T-helper 1 cell treated with Interleukin-12 subunit alpha and Interleukin-12 subunit beta and Interleukin-4 antibody, amounts not matched to agents 30 μg/mL and 1 μg/mL, for 36 hours (primary cell): ENCODE measurements at regions not wholly inside any gene's neighbourhood (a gene's known extent, or its start where the extent isn't known, plus 50 kb on each side); places are given as distances from the start of the nearest gene placed in this dataset.

Source experiments
- H3K27ac Mint-ChIP-seq: one replicate; pipeline ENCODE4 v1.8.0; 2021; ENCODE audit warnings: mild to moderate bottlenecking, mixed read lengths
- H3K27me3 Mint-ChIP-seq: one replicate; pipeline ENCODE4 v1.8.0; 2021; ENCODE audit warnings: low read depth, mixed read lengths
- H3K36me3 Mint-ChIP-seq: one replicate; pipeline ENCODE4 v1.8.0; 2021; ENCODE audit warnings: low read depth, mixed read lengths
- H3K4me1 Mint-ChIP-seq: one replicate; pipeline ENCODE4 v1.8.0; 2021; ENCODE audit warnings: low read depth, mixed read lengths
- H3K4me3 Mint-ChIP-seq: one replicate; pipeline ENCODE4 v1.8.0; 2021; ENCODE audit warnings: mild to moderate bottlenecking, moderate library complexity, mixed read lengths
- H3K9me3 Mint-ChIP-seq: one replicate; pipeline ENCODE4 v1.8.0; 2021; ENCODE audit warnings: mixed read lengths

DNA sequence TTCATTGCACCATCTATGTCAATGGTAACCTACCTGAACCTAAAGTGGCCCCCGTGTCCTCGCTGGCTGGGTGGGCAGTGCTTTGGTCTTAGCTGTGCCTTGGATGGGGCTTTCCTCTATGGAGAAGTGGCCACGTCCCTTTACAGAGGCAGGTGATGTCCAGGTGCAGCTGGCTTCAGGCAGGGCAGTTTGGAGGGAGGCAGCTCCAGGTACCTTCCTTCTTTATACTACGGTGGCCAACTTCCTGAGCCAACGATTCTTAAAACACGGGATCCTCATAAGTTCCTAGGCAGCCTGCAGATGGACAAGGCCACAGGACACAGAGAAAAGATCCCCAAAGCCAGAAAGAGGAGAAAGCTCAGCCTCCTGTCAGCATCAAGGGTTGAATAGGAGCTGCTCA lies 517.3 kb upstream of the HS6ST1 start:
- Mint-ChIP-seq H3K4me3 (no peak overlapping the region), H3K27me3 (no peaks in the 10 kb centered on the region), H3K27ac (no peak overlapping the region), H3K4me1 (no peaks in the 10 kb centered on the region), H3K9me3 (no peaks in the 10 kb centered on the region), H3K36me3 (no peaks in the 10 kb centered on the region)

DNA sequence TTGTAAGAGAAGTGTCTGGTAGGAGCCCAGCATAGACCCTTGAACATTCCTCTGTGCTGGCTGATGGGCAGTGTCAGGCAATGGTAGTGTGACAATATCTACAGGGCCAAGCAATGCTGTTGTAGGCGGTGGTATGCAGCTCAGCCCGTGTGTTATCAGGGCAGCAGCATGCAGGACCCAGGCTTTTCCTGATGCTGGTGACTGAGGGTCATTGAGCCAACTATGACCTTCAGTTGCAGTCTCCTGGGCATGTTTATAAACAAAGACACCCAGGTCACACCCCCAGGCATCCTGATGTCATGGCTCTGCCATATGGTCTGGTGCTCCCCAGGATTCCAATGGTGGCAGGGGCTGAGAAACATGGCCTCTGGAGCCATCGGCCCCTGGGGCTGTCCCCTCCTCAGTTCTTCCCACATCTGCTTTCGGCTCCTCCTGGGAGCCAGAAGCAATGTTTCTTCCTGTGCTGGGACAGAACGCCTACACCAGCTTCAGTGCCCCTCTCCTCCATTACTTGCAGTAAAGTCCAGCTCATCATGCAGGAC lies 518.0 kb upstream of the HS6ST1 start:
- no peaks in the 10 kb centered on the region for H3K27me3 Mint-ChIP-seq
- no peak overlapping the region for H3K27ac Mint-ChIP-seq
- H3K36me3 Mint-ChIP-seq, result no peaks in the 10 kb centered on the region
- H3K4me3 Mint-ChIP-seq, result no peak overlapping the region
- no peaks in the 10 kb centered on the region for H3K9me3 Mint-ChIP-seq
- no peaks in the 10 kb centered on the region for H3K4me1 Mint-ChIP-seq

DNA sequence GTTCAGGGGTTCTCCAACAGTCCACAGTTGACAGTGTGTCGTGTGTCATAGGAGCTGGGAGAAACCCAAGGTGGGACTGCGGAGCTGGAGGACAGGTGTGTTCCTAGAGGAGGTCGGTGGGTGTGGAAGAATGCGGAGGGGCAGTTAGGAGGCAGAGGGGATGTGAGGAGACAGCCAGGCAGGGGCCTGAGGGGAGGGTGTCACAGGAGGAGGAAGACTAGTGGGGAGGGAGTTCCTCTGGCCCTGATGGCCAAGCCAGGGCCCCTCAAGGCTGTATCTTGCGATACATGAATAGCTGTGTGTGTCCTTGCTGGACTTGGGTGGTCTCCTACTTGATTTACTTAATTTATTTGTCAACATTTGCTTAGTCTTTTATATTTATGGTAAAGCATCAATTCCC lies 519.6 kb upstream of the HS6ST1 start:
- no peaks in the 10 kb centered on the region for H3K27me3 Mint-ChIP-seq
- H3K4me3 Mint-ChIP-seq, result no peak overlapping the region
- no peaks in the 10 kb centered on the region for H3K36me3 Mint-ChIP-seq

DNA sequence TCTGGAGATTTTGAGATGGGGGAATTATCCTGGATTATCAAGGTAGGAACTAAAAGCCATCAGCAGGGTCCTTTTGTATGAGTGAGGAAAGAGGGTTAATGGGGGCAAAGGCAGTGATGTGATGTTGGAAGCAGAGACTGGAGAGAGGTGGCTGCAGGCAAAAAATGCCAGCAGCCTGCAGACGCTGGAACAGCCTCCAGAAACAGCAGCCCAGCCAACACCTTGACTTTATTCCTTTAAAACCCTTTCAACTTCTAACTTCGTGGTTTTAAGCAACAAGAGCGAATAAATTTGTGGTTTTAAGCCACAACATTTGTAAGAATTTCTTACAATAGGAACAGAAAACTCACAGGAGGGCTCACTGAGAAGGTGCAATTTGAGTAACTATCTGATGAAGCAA lies 523.1 kb upstream of the HS6ST1 start:
- no peak overlapping the region for H3K4me3 Mint-ChIP-seq

More for the DNA sequence above, 519.6 kb upstream of the HS6ST1 start:
- Mint-ChIP-seq H3K27ac (no peak overlapping the region), H3K9me3 (no peaks in the 10 kb centered on the region), H3K4me1 (no peaks in the 10 kb centered on the region)

DNA sequence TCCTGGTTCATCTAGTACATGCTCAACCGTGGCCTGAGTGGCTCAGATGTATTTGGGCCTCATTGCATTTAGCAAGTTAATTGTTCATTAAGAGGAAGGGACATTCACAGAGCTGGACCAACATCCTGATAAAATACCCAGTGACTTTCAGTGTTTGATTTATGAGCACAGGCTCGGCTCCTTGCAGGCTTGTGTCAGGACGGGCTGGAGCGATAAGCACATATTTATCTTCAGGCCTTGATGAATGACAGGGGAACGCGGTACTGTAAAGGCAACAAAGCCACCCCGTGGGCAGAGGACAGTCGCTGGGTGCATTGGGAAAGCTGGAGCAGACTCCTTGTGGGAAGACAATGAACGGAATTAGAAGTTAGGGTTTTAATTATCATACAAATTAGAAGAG lies 548.6 kb upstream of the HS6ST1 start:
- Mint-ChIP-seq H3K4me1 (no peaks in the 10 kb centered on the region), H3K27ac (no peak overlapping the region), H3K4me3 (no peak overlapping the region), H3K27me3 (no peaks in the 10 kb centered on the region), H3K9me3 (no peaks in the 10 kb centered on the region), H3K36me3 (no peaks in the 10 kb centered on the region)

More for the DNA sequence above, 523.1 kb upstream of the HS6ST1 start:
- Mint-ChIP-seq H3K4me1 (no peaks in the 10 kb centered on the region), H3K36me3 (no peaks in the 10 kb centered on the region), H3K27me3 (no peaks in the 10 kb centered on the region), H3K9me3 (no peaks in the 10 kb centered on the region), H3K27ac (no peak overlapping the region)

DNA sequence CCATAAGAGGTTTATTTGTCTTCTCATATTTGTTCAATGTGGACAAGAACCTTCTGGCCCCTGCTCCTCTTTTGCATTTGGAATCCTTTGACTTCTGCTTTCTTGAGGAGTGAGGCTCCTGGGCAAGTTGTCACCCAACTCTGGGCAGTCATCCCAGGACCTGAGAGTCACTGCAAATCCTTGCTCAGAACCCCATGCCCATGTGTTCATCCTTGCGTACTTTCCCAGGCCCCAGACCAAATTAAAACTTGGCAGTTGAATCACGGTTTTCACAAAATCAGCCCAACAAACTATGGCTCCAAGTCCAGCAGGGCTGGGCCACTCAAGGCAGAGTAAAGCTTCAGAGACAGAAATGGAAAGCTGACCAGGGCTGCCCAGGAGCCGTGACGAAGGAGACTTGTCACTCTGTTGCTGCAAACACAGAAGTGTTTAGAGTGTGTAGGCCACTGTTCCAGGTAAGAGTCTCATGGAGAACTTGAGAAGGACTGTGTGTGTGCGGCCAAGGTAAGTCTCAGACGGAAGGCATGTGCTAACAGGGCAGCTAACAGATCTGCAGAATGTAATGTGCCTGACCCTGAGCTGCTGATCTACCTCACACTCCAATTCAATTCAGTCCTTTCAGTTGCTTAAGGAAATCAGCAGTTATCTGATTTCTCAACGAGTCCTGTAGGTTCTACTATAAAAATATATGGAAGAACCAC lies 549.4 kb upstream of the HS6ST1 start:
- no peak overlapping the region for H3K4me3 Mint-ChIP-seq
- H3K27ac Mint-ChIP-seq, result no peak overlapping the region
- no peaks in the 10 kb centered on the region for H3K36me3 Mint-ChIP-seq
- no peaks in the 10 kb centered on the region for H3K27me3 Mint-ChIP-seq
- no peaks in the 10 kb centered on the region for H3K9me3 Mint-ChIP-seq
- H3K4me1 Mint-ChIP-seq, result no peaks in the 10 kb centered on the region

DNA sequence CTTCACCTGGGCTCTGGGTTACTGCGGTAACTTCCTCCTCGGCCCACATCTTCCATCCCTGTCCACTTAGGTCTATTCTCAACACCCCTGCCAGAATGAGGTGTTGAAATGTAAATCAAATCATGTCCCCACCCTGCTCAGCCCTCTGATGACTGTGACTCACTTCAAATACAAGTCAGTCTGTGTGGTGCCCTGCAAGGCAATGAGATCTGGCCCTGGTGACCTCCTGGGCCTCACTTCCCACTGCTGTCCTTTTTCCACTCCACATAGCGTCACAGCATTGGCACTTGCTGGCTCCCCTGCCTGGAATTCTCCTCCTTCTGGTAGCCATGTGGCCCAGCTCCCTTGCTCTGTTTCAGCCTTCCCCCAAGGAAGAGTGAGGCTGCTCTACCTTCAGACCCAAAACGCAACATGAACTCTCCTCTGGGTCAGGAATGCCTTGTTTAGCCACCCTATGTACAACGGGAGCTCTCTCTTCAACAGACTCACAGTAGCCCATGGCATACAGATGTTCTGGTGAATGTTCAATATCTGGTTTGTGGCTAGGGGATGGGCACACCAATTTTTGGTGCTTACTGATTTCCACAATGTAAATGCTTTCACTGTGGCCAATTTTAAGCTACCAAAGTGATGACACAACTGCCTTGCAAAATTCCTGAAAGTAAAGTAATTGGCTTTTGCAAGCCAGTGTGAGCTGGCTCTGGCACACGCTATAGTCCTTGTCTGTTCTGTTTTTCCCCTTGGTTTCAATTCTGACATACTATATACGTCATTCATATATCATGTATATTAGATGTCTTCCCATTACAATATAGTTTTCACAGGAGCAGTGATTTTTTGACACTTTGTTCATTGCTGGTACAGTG lies 550.3 kb upstream of the HS6ST1 start:
- H3K4me1 Mint-ChIP-seq, result no peaks in the 10 kb centered on the region
- H3K9me3 Mint-ChIP-seq, result no peaks in the 10 kb centered on the region
- no peaks in the 10 kb centered on the region for H3K36me3 Mint-ChIP-seq
- H3K27ac Mint-ChIP-seq, result no peak overlapping the region
- H3K4me3 Mint-ChIP-seq, result no peak overlapping the region
- no peaks in the 10 kb centered on the region for H3K27me3 Mint-ChIP-seq

DNA sequence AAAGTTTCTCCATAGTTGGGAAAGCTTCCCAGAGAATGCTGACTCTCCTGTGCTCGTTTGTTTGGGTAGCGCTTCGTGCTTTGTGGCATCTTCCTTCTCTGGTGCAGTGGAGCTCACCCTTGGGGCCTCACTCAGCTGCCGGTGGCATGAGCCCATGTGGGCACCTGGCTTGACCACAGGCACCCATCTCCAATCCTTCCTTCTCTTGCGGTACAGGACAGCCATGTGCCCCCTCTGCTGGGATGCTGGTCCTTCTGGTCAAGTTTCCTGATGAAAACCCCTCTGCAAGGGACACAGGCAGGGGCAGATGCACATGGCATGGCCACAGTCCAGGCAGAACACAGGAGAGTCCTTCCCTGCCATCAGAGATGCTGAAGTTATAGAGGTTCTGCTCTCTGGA lies 555.9 kb upstream of the HS6ST1 start:
- Mint-ChIP-seq H3K27ac (no peak overlapping the region), H3K4me3 (no peak overlapping the region), H3K36me3 (no peaks in the 10 kb centered on the region), H3K4me1 (no peaks in the 10 kb centered on the region), H3K9me3 (no peaks in the 10 kb centered on the region), H3K27me3 (no peaks in the 10 kb centered on the region)

DNA sequence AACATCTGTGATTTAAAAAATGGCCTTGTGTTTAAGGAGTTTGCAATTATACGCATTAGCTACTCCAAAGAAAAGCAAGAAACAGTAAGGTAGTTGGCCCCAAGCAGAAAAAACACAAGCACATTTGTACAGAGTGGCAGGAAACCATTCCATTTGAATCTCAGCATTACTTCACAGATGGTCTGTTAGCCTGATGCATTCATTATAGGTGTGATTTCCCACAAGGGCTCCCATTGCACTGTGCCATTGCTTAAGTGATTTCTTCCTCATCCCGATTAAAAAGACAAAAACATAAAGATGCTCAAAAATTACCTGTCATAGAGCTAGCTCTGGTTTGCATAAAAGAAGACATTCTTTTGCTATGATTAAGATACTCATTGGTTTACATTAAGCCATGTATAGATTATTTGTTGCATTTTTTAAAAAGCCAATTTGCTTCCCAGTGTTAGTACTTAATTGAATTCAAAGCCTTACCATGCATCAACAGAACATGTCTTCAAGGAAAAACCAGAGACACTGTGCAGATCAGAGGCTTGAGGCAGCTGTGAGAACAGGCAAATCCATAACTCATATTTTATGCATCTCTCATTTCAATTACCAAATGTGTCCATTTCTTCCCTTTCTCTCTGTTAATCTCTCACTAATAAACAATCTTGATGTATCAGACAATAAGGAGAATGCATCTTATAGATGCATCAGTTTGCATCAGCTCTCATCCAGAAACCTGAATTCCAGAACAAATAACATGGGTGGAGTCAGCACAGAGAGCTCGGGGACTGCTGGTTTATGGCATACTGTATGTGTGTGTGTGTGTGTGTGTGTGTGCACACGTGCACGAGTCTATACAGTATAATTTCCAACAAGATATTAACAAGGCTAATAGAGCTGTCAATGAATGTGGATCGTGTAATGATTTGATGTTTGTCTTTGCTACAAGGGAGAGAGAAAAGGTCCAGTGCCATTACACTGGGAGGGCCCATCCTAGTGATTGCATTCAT lies 558.6 kb upstream of the HS6ST1 start:
- H3K4me3 Mint-ChIP-seq, result no peak overlapping the region
- H3K9me3 Mint-ChIP-seq, result no peaks in the 10 kb centered on the region
- no peaks in the 10 kb centered on the region for H3K36me3 Mint-ChIP-seq
- H3K27ac Mint-ChIP-seq, result no peak overlapping the region
- no peaks in the 10 kb centered on the region for H3K27me3 Mint-ChIP-seq
- H3K4me1 Mint-ChIP-seq, result no peaks in the 10 kb centered on the region

DNA sequence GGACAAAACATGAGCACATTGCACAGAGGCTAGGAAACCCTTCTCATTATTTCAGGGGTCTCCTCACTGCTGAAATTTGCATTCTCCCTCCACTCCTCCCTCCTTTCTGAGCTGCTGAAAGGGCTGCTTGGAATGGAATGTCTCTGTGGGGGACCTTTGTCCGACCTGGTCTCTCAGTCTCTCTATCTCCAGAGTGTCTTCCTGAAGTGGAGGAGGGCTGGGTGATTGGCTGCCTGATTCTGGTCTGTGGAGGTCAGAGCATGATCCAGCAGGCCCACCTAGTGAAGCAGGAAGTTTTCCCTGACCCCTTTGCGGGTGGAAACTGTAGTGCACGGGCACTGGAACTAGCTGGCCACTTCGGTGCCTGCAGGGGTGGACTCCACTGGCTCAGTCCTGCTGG lies 560.5 kb upstream of the HS6ST1 start:
- Mint-ChIP-seq H3K36me3 (no peaks in the 10 kb centered on the region), H3K27me3 (no peaks in the 10 kb centered on the region), H3K9me3 (no peaks in the 10 kb centered on the region), H3K27ac (no peak overlapping the region), H3K4me3 (no peak overlapping the region), H3K4me1 (no peaks in the 10 kb centered on the region)

DNA sequence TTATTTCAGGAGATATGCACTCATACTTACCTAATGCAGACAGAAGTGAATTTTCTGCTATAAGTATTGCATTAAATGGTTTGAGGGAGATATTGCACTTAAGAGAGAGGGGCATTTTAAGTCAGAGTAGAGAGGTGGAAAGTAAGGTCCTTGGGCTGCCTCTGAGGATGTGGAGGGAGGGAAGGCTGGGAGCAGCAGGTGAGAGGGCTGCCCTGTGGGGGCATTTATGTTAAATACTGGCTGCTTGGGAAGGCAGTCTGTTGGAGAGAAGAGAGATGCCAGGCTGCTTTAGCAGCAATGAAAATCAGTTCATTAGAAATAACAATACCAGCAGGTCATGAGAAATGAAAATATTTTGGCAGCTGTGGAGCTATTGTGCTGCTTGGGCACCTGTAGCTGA lies 576.2 kb upstream of the HS6ST1 start:
- Mint-ChIP-seq H3K4me3 (no peak overlapping the region), H3K4me1 (no peaks in the 10 kb centered on the region), H3K36me3 (no peaks in the 10 kb centered on the region), H3K9me3 (no peaks in the 10 kb centered on the region), H3K27ac (no peak overlapping the region), H3K27me3 (no peaks in the 10 kb centered on the region)

DNA sequence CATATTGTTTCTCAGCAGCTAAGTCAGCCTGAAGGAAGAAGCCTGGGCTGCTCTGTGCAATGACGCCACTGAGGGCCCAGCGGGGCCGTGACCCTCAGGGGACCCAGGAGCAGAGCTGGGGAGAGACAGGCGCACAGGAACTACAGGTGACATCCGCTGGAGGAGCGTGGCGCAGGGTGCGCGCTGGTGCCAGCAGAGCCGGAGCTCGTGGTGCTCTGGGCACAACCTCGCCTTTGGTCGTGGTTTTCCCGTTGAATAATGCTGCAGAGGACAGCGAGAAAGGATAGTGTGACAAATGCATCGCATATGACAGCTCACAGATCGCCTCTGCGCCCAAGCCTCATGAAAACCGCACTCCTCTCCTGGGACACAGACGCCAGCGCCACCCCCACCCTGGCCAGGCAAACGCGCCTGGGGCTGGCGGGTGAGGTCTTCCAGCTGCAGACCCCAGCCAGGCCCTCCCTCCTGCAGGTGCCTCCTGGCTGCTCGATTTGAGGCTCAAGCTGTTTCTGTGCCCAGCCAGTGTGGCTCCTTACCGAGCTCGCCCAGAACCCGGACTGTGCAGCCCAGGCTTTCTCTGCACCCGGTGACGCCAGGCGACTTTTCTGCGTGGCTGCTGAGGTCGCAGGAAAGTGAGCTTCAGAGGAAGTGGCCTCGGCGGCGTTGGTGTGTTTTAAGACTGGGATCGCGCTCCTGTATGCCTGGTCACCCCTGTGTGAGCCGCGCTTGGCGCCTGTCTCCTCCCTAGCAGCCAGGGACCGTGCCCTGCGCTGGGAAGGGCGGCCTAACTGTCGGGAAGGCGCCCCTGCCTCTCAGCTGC lies 583.1 kb upstream of the HS6ST1 start:
- Mint-ChIP-seq H3K4me1 (no peaks in the 10 kb centered on the region), H3K4me3 (no peak overlapping the region), H3K27ac (no peak overlapping the region), H3K9me3 (no peaks in the 10 kb centered on the region), H3K36me3 (no peaks in the 10 kb centered on the region), H3K27me3 (no peaks in the 10 kb centered on the region)

DNA sequence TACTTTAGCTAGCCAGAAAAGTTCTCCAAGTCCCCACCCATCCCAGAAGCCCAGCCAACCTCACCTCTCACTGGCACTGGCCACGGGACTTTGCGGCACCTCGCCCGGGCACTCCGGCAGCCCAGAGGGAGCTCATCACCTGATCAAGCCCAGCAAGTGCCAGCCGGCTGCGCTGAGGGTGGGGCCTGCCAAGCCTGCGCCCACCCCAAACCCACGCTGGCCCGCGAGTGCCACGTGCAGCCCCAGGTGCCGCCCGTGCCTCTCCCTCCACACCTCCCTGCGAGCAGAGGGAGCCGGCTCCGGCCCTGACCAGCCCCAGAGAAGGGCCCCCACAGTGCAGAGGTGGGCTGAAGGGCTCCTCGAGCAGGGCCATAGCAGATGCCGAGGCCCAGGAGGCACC lies 585.0 kb upstream of the HS6ST1 start:
- no peaks in the 10 kb centered on the region for H3K36me3 Mint-ChIP-seq
- no peak overlapping the region for H3K27ac Mint-ChIP-seq
- no peaks in the 10 kb centered on the region for H3K27me3 Mint-ChIP-seq
- H3K4me3 Mint-ChIP-seq, result no peak overlapping the region
- no peaks in the 10 kb centered on the region for H3K9me3 Mint-ChIP-seq
- no peaks in the 10 kb centered on the region for H3K4me1 Mint-ChIP-seq
